HepG2 (cell line): ENCODE measurements at regions not wholly inside any gene's neighbourhood (a gene's known extent, or its start where the extent isn't known, plus 50 kb on each side); places are given as distances from the start of the nearest gene placed in this dataset.

Experiments used
- ATM ChIP-seq: fragments of 450-650 bp; IDR thresholded peaks from 2 replicates; pipeline ENCODE4 v1.7.1; 2017; ENCODE audit warnings: mild to moderate bottlenecking, borderline replicate concordance
- CHCHD3 ChIP-seq: sonication (generic); formaldehyde crosslinking; IDR thresholded peaks from 2 replicates; pipeline ENCODE4 v1.8.0; 2022; ENCODE audit warnings: mild to moderate bottlenecking, missing genetic modification reagents, moderate library complexity
- HDAC1 ChIP-seq: sonication (generic); formaldehyde crosslinking; IDR thresholded peaks from 2 replicates; pipeline ENCODE4 v1.5.1; 2020; ENCODE audit warnings: mild to moderate bottlenecking, missing genetic modification reagents
- JARID2 ChIP-seq: sonication (generic); formaldehyde crosslinking; IDR thresholded peaks from 2 replicates; pipeline ENCODE4 v1.8.1; 2023; ENCODE audit warnings: missing genetic modification reagents, inconsistent platforms; ENCODE audit not compliant: insufficient replicate concordance
- LRRFIP1 ChIP-seq: sonication (generic); formaldehyde crosslinking; conservative IDR thresholded peaks from 2 replicates; pipeline ENCODE4 v1.4.0; 2020; ENCODE audit warnings: missing genetic modification reagents
- NFYB ChIP-seq: sonication (generic); formaldehyde crosslinking; IDR thresholded peaks from 2 replicates; pipeline ENCODE4 v1.4.0; 2020; ENCODE audit warnings: missing genetic modification reagents
- PBX2 ChIP-seq: IDR thresholded peaks from 2 replicates; pipeline ENCODE4 v1.6.1; 2016; ENCODE audit warnings: control low read depth
- PLRG1 ChIP-seq: fragments of 450-650 bp; conservative IDR thresholded peaks from 2 replicates; pipeline ENCODE4 v1.6.1; 2016
- PRPF4 ChIP-seq: fragments of 200-400 bp; formaldehyde crosslinking; IDR thresholded peaks from 2 replicates; pipeline ENCODE4 v1.6.1; 2016; ENCODE audit warnings: low read length, low read depth; ENCODE audit not compliant: poor library complexity, severe bottlenecking
- STAT5B ChIP-seq: sonication (generic); formaldehyde crosslinking; IDR thresholded peaks from 2 replicates; pipeline ENCODE4 v1.4.0; 2020; ENCODE audit warnings: missing genetic modification reagents
- TFDP2 ChIP-seq: sonication (generic); formaldehyde crosslinking; IDR thresholded peaks from 2 replicates; pipeline ENCODE4 v1.4.0; 2020; ENCODE audit warnings: missing genetic modification reagents
- ZBTB34 ChIP-seq: sonication (generic); formaldehyde crosslinking; IDR thresholded peaks from 2 replicates; pipeline ENCODE4 v1.8.0; 2022; ENCODE audit warnings: mild to moderate bottlenecking, missing genetic modification reagents
- ZNF281 ChIP-seq: sonication (generic); formaldehyde crosslinking; IDR thresholded peaks from 2 replicates; pipeline ENCODE4 v1.4.0; 2020; ENCODE audit warnings: missing genetic modification reagents, borderline replicate concordance
- ZNF292 ChIP-seq: sonication (generic); formaldehyde crosslinking; IDR thresholded peaks from 2 replicates; pipeline ENCODE4 v1.8.1; 2022; ENCODE audit warnings: mild to moderate bottlenecking, low read depth, missing genetic modification reagents, borderline replicate concordance
- ZNF670 ChIP-seq: sonication (generic); formaldehyde crosslinking; IDR thresholded peaks from 2 replicates; pipeline ENCODE4 v1.8.0; 2022; ENCODE audit warnings: mild to moderate bottlenecking, missing genetic modification reagents, borderline replicate concordance
- ZNF704 ChIP-seq: sonication (generic); formaldehyde crosslinking; IDR thresholded peaks from 2 replicates; pipeline ENCODE4 v1.8.1; 2023; ENCODE audit warnings: mild to moderate bottlenecking, inconsistent platforms, moderate library complexity, missing genetic modification reagents, borderline replicate concordance
- ZNF737 ChIP-seq: sonication (generic); formaldehyde crosslinking; IDR thresholded peaks from 2 replicates; pipeline ENCODE4 v1.5.0; 2020; ENCODE audit warnings: missing genetic modification reagents, mild to moderate bottlenecking, borderline replicate concordance
- ZNF761 ChIP-seq: sonication (generic); formaldehyde crosslinking; conservative IDR thresholded peaks from 2 replicates; pipeline ENCODE4 v1.4.0; 2020; ENCODE audit warnings: mild to moderate bottlenecking, missing genetic modification reagents

- no peak for TF ChIP-seq ZBTB34
- TF ChIP-seq ZNF704 (CRISPR knock-in tag), result no peak; the same call in 1 of the 2 replicates
- no peak for TF ChIP-seq ATM
- no peak for TF ChIP-seq LRRFIP1 (CRISPR knock-in tag)
- no peak for TF ChIP-seq ZNF670
- TF ChIP-seq ZNF292 (CRISPR knock-in tag), result no peak
- no peak for TF ChIP-seq JARID2 (CRISPR knock-in tag)
- TF ChIP-seq HDAC1 (CRISPR knock-in tag), result peak; percentile 31; the same call in 1 of the 2 replicates
- TF ChIP-seq ZNF737 (CRISPR knock-in tag), result no peak
- TF ChIP-seq NFYB (CRISPR knock-in tag), result peak; percentile 26; the same call in 1 of the 2 replicates
- TF ChIP-seq PLRG1, result no peak
- TF ChIP-seq CHCHD3 (CRISPR knock-in tag), result no peak
- 0 out of 2 replicates have a peak, but pooled peaks have one; percentile 15 for TF ChIP-seq ZNF761 (CRISPR knock-in tag)
- TF ChIP-seq TFDP2 (CRISPR knock-in tag), result no peak
- TF ChIP-seq PBX2, result no peak
- TF ChIP-seq STAT5B (CRISPR knock-in tag), result no peak
- TF ChIP-seq PRPF4, result no peak
- peak; percentile 59; the same call in 1 of the 2 replicates for TF ChIP-seq ZNF281
These were observed 136.5 kb upstream of the ABCA1 start (continued) for GRCh38 chr9:105064248-105065097.
